ENCODE measurements at regions not wholly inside any gene's neighbourhood (a gene's known extent, or its start where the extent isn't known, plus 50 kb on each side); places are given as distances from the start of the nearest gene placed in this dataset.

DNA sequence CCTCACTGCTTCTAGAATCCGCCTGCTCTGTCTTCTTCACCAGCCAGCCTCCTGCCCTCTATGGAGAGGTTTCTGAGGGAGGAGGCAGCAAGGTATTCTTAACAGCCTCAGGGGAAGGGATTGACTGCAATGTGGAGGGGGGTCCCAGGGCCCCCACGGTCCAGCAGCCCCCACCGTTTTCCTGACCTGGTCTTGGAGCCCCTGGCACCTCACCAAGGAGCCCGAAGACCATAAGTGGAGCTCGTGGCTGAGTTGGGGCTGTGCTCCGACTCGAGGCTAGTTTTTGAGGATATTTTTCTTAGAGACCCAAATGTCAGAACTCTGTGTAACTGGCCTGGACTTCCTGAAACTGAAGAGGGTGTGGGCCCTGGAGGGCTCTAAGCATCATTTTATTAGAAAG, 590.0 kb downstream of the BRD1 start:
- DNase-seq (ENCODE audit: low spot score), result no peak

DNA sequence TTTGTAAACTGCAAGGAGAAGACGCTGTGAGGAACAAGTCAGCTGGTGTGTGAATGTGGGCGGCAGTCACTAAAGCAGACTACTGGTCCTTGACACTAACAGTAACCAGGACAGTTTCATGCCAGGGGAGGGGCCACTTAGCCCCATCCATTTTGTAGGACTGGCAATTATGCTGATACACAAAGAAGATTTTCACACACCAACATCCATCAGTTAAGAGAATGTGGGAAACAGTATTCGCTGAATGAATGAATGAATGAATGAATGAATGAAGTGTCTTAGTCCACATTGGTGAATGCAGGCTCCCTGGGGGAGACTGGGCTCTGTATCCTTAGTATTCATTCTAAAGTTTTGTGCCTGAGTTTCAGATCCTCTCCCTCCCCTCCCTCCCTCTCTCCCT, 590.4 kb downstream of the BRD1 start:
- no peak for DNase-seq (ENCODE audit: low spot score)

DNA sequence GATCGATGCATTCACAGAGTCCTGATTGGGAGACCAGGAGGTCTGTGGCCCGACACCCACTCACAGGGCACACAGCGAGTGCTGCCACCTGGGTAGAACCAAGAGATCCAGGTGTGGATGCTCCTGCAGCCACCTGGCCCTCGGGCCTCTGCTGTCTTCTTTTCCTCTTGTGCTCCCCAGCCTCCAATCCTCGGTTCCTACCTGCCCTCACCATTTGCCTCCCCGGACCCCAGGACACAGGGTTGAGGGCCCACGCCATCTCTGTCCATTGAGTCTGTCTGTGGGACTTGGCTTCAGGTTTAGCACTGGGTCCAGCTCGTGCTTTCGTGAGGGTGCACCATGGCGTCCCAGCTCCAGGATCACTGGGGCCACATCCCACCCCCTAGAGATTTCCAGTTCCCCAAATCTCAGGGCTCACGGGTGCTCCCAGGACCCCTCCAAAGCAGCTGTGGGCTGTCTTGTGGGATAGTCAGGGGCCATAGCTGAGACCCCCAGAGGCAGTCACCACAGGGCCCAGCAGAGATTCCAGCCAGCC, 591.1 kb downstream of the BRD1 start:
- no peak for DNase-seq (ENCODE audit: low spot score)

DNA sequence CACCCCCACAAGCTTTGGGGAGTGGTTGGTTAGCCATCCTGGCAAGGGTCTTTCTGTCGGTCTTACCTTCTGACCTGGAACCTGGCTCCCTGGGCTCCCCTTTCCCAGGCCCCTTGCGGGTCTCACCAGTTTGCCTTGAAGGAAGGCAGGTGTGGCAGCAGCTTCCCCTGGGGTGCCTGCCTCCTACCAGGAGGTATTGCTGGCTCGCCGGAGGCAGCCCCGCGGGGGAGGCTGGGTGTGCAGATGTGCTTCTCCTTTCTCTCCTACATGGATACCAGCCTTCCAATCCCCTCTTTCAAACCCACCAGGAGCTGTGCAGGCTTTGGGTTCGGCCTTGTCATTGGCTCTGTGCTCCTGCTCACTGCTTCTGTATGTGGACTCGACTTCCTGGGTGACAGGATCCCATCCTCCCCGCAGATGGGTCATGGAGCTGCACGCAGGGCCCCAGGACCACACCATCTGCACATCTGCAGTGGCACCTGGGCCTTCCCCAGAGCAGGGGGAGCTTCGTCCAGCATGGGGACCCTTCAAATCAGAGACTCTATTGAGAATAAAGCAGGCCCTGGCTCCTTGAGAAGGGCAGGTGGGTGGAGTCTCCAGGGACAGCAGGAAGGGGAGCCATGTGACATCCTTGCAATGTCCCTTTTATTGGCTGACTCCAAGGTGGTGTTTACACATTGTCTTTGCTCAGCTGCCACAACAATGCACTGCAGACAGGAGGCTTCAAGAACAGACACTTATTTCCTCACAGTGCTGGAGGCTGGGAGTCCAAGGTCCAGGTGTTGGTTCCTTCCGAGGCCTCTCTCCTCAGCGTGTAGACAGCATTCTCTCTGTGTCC, 592.0 kb downstream of the BRD1 start:
- no peak for DNase-seq (ENCODE audit: low spot score)

DNA sequence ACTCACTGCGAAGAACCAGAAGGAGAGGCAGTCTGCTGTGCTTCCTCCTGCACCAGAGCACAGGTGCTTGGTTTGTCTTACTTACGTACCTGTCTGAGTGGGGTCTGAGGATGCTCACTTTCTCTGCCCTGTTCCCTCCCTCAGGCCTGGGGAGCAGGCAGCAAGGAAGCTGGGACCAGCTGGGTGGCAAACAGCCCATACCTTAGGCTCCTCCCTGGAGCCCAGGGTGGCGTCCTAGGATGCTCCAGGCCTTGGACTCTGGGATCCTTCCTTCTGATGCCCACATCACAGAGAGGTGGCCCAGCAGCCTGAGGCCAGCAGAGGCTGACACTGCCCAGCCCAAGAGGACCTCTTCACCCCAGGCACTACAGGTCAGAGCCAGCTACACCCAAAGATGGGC, 593.2 kb downstream of the BRD1 start:
- no peak for DNase-seq (ENCODE audit: low spot score)

DNA sequence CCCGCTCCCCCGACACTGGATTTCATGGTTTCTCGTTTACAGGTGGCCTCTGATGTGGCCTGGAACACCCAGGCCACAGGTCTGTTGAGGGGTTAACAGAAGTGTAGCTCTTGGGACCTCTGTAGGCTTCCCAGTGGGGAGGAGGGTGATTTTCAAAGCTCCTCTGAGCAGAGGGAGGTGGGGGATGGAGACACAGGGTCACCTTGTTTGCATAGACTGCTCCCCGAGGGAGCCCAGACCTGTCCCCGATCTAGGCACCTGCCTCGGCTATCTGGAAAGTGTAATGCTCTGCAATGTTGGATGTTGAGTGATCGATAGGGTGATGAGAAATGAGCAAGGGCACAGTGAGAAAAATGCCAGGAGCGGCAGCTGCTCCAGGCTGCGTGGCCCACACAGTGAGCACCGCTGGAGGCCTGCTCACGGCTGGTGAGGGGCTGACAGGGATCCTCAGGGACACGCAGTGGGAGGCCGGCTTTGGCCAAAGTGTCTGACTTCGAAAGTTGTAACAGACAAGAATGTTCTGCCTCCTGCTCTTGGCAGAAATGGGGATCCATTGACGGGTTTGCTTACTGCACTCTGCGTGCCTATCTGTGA, 594.1 kb downstream of the BRD1 start:
- no peak for DNase-seq (ENCODE audit: low spot score)

DNA sequence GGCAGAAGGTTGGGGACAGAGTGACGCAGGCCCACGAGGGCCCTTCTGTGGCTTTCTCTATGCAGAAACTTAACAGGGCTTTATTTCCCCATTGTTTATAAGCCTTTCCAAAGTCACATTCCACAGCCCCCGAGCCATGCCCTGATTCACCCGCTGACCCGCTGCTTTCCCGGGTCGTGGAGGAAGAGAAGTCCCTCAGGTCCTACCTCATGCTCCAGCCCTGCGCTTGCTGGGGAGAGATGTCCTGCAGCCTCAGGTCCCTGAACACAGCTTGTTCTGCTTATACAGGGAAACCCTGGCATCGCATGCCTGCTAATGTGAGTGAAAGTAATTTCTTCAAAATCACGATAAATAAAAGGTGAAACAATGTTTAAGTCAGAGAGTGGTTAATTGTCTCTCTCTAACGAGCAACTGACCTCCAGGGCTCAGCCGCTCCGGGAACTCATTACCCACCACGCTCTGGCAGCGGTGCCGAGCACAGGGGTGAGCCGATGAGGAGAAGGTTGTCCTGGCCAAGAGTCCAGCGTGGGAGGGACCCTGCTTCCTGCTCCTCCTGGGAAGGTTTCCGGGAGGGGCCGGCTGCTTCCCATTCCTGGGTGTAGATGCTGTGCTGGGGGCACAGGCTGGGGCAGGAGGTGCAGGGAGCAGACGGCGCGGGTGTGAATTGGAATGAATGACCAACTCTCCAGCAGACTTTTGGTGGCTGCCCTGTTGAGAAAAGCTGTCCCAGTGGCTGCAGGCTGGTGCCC, 595.2 kb downstream of the BRD1 start:
- no peak for DNase-seq (ENCODE audit: low spot score)

DNA sequence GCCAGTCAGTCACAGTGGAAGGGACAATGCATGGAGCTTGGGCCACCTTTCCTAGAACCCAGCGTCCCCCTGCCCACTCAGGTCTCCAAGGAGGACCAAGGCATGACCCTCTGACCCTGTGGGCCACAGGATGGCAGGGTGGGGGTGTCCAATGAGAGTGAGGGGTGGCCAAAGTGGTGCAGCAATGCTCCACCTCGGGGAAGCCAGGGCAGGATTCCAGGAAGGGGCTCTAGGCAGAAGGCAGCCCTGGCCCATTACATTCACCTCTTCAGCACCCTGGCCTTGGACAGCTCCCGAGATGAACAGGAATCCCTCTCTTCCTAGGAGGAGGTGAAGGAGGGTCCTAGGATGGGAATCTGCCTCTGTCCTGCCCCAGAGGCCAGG, 597.5 kb downstream of the BRD1 start:
- no peak for DNase-seq (ENCODE audit: low spot score)

DNA sequence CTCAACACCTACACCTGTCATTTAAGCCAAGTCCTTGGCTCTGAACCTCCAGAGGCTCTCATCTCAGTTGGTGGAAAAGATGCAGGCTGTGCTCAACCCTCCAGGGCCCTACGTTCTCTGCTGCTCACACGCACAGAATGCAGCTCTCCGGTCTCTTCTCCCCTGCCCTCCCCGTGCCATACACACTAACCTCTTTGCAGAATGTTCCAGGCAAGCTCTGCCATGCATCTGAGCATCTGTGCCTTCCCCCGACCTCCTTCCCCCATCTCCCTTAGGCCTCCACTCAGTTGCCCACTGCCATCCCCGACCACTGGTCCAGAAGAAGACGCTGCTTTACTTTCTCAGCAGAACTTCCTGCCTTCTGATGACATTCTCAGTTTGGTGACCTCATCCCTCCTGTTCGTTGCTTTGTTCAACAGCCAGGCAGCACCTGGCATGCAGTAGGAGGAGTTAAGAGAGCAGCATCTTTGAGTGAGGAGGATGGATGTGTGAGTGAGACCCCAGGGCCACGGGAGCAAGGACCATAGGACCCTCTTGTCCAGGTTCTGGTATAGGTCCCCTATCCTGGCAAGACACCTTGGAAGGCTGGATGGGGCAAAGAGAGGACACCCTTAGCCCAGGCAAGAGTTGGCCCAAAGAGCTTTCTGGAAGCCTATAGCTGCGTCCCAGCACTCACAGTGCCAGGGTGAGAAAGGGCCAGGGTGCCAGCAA, 598.0 kb downstream of the BRD1 start:
- DNase-seq (ENCODE audit: low spot score), result no peak

DNA sequence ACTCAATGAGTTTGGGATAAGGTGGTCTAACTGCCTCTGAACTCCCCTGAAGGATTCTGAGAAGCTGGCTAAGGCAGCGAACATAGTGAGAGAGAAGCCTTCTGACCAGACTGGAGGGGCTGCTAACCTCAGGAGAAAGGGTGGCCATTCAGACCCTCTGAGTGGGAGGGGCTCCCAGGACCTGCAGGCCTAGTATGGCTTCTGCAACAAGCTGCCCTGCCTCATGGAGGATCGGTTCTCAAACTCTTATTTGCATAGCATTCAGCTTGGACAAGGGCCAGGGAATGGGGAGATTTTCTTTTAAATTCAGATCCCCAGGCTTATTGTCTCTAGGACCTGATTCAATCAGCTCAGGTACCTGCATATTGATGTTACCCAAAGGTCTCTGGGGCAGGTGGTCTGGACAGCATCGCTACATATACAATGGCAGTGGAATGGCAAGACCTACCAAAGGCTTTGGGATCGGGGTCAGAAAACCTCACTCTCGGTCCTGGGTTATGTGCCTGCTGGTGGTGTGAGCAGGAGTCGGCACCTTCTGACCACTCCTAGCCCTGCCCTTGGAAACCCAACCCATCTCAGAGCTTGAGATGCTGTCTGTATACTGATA, 599.1 kb downstream of the BRD1 start:
- DNase-seq (ENCODE audit: low spot score), result no peak

DNA sequence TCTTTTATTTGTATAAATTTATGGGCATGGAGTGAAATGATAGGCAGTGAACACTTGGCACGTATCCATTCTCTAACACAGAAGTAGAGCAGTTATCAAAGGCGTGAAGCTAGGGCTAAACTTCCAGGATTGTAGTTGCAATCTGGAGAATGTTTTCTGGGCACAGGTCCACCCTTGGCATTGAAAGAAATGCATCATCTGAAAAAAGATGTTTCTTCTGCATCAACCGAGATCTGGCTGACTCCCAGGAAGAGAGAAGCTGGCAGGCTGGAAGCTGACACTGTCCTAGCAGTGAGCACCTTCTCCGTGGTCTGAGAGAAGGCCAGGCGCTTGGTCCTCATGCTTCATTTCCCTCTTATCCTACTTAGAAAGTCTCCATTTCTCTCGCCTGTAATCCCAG, 600.0 kb downstream of the BRD1 start:
- no peak for DNase-seq (ENCODE audit: low spot score)

DNA sequence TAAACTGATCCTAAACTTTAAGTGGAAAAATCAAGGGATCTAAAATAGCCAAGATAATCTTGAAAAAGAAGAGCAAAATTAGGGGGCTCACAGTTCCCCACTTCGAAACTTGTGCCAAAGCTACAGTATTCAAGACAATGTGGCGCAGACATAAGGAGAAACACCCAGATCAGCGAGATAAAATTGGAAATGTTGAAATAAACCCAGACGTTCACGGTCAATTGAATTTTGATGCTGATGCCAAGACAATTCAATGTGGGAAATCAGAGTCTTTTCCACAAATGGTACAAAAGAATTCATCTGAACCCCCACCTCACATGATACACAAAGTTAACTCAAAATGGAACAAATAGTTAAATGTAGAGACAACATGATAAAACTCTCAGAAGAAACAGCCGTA, 601.6 kb downstream of the BRD1 start:
- no peak for DNase-seq (ENCODE audit: low spot score)

DNA sequence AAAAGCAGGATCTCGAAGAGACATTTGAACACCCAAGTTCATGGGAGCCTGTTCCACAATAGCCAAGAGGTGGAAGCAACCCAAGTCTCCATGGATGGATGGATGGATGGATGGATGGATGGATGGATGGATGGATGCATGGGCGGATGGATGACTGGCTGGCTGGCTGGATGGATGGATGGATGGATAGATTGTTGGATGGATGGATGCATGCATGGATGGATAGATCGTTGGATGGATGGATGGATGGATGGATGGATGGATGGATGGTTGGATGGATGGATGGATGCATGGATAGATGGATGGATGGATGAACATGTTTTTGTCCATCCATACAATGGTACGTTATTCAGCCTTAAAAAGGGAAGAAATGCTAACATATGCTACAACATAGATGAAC, 603.4 kb downstream of the BRD1 start:
- DNase-seq (ENCODE audit: low spot score), result no peak

DNA sequence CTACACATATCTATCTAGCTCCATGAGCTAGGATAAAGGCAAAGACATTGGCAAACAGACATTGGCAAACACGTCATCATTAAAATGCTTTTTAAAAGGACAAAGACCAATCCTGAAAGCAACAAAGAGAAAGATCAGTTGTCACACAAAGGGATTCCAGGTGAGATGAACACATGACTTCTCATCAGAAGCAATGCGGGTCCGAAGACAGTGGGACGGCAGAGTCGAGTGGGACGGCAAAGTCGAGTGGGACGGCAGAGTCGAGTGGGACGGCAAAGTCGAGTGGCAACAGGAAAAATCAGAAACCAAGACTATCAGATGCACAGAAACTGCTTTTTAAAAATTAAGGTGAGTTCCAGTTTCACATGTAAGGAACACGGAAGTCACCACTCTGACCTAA, 609.5 kb downstream of the BRD1 start:
- no peak for DNase-seq (ENCODE audit: low spot score)

DNA sequence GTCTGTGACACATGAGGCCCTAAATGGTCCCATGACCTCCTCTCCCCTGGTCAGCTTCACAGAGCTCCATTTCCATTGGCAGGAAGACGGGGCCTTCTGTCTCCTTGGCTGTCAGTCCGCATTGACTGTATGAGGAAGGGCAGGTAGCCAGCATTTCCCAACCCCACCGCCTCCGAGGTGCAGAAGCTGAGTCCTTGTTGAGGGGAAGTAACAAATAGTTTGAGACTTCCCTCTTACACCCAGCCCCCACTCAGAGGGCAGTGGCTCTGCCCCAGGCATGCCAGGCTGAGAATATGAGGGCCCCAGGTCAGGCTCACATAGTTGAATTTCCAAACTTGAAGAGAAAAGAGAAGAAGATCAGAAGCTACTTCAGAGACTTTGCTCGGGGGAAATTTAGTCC, 611.1 kb downstream of the BRD1 start:
- no peak for DNase-seq (ENCODE audit: low spot score)

DNA sequence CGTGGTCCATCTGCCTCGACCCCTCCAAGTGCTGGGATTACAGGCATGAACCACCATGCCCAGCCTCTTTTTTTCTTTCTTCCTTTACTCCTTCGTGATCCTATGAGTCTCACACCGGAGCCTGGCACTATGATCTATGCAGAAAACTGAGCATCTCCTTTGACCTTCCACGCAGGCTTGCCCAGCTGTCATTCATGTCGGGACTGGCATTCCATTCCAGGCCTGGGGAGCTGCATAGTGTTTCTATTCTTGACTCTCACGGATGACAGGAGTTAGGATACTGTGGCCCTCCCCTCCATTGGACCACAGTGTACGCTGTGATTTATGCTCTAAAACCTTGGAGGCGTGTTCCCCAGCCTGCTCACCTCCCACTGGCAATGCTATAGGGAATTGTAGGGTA, 611.8 kb downstream of the BRD1 start:
- no peak for DNase-seq (ENCODE audit: low spot score)

DNA sequence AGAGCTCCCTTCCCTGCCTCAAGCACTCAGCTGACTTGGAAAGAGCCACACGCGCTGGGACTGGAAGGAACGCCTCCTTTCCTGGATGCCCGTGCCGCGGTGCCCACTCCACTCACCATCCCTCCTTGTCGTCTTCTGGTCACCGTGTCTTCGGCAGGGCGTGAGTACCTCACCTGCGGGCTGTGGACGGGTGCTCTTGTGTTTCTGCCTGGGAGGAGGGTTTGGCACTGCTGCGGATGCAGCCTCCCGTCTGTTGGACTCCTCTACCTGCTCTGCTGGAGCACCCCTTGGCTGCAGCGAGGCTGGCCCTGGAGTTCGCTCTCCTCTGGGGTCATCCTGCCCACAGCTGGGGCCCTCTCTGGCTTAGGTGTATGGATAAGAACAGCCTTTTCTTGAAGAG, 612.7 kb downstream of the BRD1 start:
- DNase-seq (ENCODE audit: low spot score), result no peak

DNA sequence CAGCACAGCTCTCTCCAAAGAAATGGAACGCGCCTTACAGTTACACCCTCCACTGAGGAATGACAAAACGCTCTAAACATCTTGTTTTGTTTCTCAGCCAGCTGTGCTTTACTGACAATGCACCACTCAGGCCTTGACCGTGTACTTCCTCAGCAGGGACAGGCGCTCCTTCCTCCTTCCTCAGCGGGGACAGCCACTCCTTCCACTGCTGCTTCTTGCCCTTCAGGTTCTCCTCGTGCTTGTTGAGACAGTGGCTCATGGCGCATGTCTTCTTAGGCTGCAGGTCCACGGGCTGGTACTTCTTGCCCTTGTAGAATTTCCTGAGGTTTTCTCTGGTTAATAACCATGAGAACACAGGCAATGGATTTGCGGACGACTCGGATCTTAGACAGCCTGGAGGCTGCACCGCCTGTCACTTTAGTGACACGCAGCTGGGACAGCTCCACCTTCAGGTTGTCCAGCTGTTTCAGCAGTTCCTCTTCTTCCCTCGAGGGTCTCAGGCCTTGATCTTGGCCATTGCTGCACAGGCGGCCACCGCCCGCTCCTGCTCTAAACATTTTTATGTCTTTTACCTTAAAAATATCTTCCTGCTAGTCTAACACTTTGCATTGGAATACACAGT, 613.8 kb downstream of the BRD1 start:
- no peak for DNase-seq (ENCODE audit: low spot score)

DNA sequence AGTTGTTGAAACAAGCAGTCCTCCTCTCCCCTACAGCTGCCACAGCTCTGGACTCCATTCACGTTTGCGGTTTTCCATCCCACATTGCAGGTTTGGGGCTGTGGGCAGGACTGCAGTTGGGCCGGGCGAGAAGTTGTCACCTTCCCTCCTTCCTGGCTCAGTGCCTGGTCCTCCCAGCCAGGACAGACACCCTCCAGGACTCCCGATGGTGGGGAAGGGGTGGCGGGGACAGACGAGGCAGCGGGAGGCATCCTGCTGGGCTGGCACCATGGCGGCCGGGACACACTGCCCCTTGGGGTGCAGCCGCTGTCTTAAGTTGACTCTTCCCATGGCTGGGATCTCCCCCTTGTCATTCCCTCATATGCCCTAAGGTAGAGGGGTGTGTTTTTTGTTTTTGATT, 615.2 kb downstream of the BRD1 start:
- no peak for DNase-seq (ENCODE audit: low spot score)

DNA sequence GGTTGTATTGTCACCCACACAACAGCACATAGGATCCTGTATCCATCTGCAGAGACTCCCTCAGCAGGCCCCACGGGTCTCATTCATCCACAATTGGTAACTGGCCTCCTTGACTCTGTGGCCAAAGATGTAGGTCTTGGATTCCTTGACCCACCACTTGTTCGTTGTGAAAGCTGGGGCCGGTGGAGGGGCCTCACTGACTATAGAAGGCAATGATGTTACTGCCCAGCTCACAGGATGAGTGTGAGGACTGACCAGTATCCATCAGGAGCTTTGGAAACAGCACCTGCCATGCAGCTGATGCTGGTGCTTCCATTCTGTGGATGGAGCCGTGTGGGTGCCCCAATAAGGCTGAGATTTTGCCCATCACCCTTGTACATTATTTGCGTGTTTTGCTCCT, 615.7 kb downstream of the BRD1 start:
- DNase-seq (ENCODE audit: low spot score), result no peak

DNA sequence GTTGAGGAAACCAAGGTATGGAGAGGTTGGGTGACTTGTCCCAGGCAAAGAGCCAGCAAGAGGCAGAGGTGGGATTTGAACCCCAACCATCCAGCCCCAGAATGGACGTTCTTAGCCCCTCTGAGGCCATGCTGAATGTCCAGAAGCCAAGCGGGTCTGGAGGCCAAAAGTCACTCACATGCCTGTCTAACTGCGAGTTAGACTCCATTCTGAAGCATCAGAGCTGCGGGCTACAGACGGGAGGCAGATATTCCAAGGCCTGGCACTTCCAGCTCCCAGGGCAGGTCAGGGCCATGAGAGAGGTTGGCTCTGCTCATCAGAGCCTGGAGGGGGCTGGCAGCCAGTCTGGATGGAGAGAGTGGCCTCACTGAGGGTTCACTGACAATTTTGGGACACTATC, 616.5 kb downstream of the BRD1 start:
- no peak for DNase-seq (ENCODE audit: low spot score)

DNA sequence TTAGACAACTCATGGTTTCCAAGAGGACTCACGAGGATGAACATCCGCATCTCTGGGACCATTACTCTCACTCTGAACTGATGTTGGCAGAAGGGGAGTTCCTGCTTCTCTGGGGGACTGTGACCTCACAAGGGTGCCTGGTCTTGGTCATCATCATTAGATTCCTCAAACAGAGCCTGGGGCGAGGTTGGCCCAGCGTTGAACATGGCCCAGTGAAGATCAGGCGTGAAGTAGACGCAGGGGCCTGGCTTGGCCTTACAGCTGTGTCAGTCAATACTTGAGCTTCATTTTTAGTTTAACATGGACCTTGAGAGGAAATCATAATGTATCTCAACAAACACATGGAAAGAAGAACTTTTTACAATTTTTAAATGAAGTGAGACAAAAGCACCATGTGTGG, 617.1 kb downstream of the BRD1 start:
- DNase-seq (ENCODE audit: low spot score), result no peak
